DND-41 (cell line): ENCODE measurements at regions not wholly inside any gene's neighbourhood (a gene's known extent, or its start where the extent isn't known, plus 50 kb on each side); places are given as distances from the start of the nearest gene placed in this dataset.

Experiments
- ATAC-seq: fragments of 200-7000 bp; cut with Tn5 transposase; 3 replicates; pipeline ENCODE4 v1.9.1; 2021; ENCODE audit warnings: low read depth; ENCODE audit not compliant: insufficient read depth
- DNase-seq: peaks from one replicate; pipeline ENCODE4 v3.0.0-alpha.2; 2020
- H2AFZ ChIP-seq: 2 replicates; pipeline ENCODE4 v1.6.0; 2012; ENCODE audit warnings: low read depth, low read length
- H3K27ac ChIP-seq: 2 replicates; pipeline ENCODE4 v1.5.1; 2012; ENCODE audit warnings: low read length, inconsistent platforms
- H3K27me3 ChIP-seq: fragments of 200-600 bp; sonication (generic); 2 replicates; pipeline ENCODE4 v1.6.0; 2012; ENCODE audit warnings: low read length, mild to moderate bottlenecking, inconsistent platforms; ENCODE audit not compliant: insufficient read depth, poor library complexity
- H3K36me3 ChIP-seq: 2 replicates; pipeline ENCODE4 v1.5.1; 2012; ENCODE audit warnings: low read length, inconsistent platforms; ENCODE audit not compliant: insufficient read depth
- H3K4me1 ChIP-seq: 2 replicates; pipeline ENCODE4 v1.5.1; 2012; ENCODE audit warnings: mild to moderate bottlenecking, low read length; ENCODE audit not compliant: insufficient read depth
- H3K4me2 ChIP-seq: 2 replicates; pipeline ENCODE4 v1.6.0; 2012; ENCODE audit warnings: mild to moderate bottlenecking, moderate library complexity, low read length, inconsistent platforms; ENCODE audit not compliant: insufficient read depth
- H3K4me3 ChIP-seq, 2 experiments: fragments of 200-600 bp in 1 of 2; shearing (Covaris generic) in 1 of 2; 2 replicates each; pipeline ENCODE4 v1.5.1; 2012 to 2016; ENCODE audit warnings: inconsistent platforms in 2 of 2, low read length in 2 of 2, mild to moderate bottlenecking in 2 of 2, low read depth in 1 of 2, moderate library complexity in 1 of 2
- H3K79me2 ChIP-seq: 2 replicates; pipeline ENCODE4 v1.6.0; 2012; ENCODE audit warnings: low read length, inconsistent platforms; ENCODE audit not compliant: insufficient read depth
- H3K9ac ChIP-seq: 2 replicates; pipeline ENCODE4 v1.6.0; 2012; ENCODE audit warnings: low read depth, mild to moderate bottlenecking, inconsistent platforms, low read length, moderate library complexity
- H3K9me3 ChIP-seq: 2 replicates; pipeline ENCODE4 v1.5.1; 2012; ENCODE audit warnings: low read length, moderate library complexity, mild to moderate bottlenecking, inconsistent platforms; ENCODE audit not compliant: insufficient read depth, severe bottlenecking
- H4K20me1 ChIP-seq: 2 replicates; pipeline ENCODE4 v1.6.0; 2012; ENCODE audit warnings: low read length; ENCODE audit not compliant: insufficient read depth
- CTCF ChIP-seq: IDR thresholded peaks from 2 replicates; pipeline ENCODE4 v1.5.1; 2012; ENCODE audit warnings: borderline replicate concordance, low read length, moderate library complexity, mild to moderate bottlenecking; ENCODE audit not compliant: poor library complexity, severe bottlenecking; ENCODE audit errors: extremely low read depth
- EZH2 ChIP-seq: IDR thresholded peaks from 3 replicates; pipeline ENCODE4 v1.6.1; 2012; ENCODE audit warnings: borderline replicate concordance, low read depth, mild to moderate bottlenecking, moderate library complexity, low read length, inconsistent platforms; ENCODE audit not compliant: severe bottlenecking

GRCh38 chr2:16373341-16373740, 292.3 kb downstream of the CYRIA start:
- Histone ChIP-seq H3K4me2 (no peak overlapping the region), H3K79me2 (no peaks in the 10 kb centered on the region), H4K20me1 (no peaks in the 10 kb centered on the region), H3K4me3 (no peak overlapping the region), H3K4me1 (no peaks in the 10 kb centered on the region), H3K36me3 (no peaks in the 10 kb centered on the region), H3K27me3 (no peaks in the 10 kb centered on the region), H2AFZ (no peak overlapping the region), H3K9ac (no peak overlapping the region), H3K27ac (no peak overlapping the region), H3K9me3 (no peaks in the 10 kb centered on the region)
- DNase-seq: no peak
- no peak for ATAC-seq
- TF ChIP-seq EZH2: no peak
- no peak for TF ChIP-seq CTCF

GRCh38 chr2:16371751-16372150, 293.9 kb downstream of the CYRIA start:
- H3K4me1 ChIP-seq: no peaks in the 10 kb centered on the region
- H3K4me3 ChIP-seq: no peak overlapping the region
- DNase-seq (no peak), ATAC-seq (no peak)
- H3K27ac ChIP-seq: no peak overlapping the region
- TF ChIP-seq CTCF: no peak
- no peak for TF ChIP-seq EZH2
- H3K4me2 ChIP-seq: no peak overlapping the region
- H2AFZ ChIP-seq: no peak overlapping the region
- no peaks in the 10 kb centered on the region for H3K9me3 ChIP-seq
- H3K79me2 ChIP-seq: no peaks in the 10 kb centered on the region
- H4K20me1 ChIP-seq: no peaks in the 10 kb centered on the region
- H3K36me3 ChIP-seq: no peaks in the 10 kb centered on the region
- H3K27me3 ChIP-seq: no peaks in the 10 kb centered on the region
- H3K9ac ChIP-seq: no peak overlapping the region

GRCh38 chr2:16368951-16369350, 296.7 kb downstream of the CYRIA start:
- Histone ChIP-seq H3K4me3 (no peak overlapping the region), H3K9ac (no peak overlapping the region), H3K27ac (no peak overlapping the region), H3K27me3 (no peaks in the 10 kb centered on the region), H4K20me1 (no peaks in the 10 kb centered on the region), H2AFZ (no peak overlapping the region), H3K4me1 (no peaks in the 10 kb centered on the region), H3K79me2 (no peaks in the 10 kb centered on the region), H3K4me2 (no peak overlapping the region), H3K36me3 (no peaks in the 10 kb centered on the region), H3K9me3 (no peaks in the 10 kb centered on the region)
- TF ChIP-seq CTCF: no peak
- no peak for TF ChIP-seq EZH2
- ATAC-seq (no peak), DNase-seq (no peak)

GRCh38 chr2:16368328-16368727, 297.3 kb downstream of the CYRIA start:
- no peak for TF ChIP-seq CTCF
- TF ChIP-seq EZH2: no peak
- Histone ChIP-seq H3K9ac (no peak overlapping the region), H4K20me1 (no peaks in the 10 kb centered on the region), H3K27me3 (no peaks in the 10 kb centered on the region), H3K79me2 (no peaks in the 10 kb centered on the region), H2AFZ (no peak overlapping the region), H3K27ac (no peak overlapping the region), H3K4me3 (no peak overlapping the region), H3K4me1 (no peaks in the 10 kb centered on the region), H3K9me3 (no peaks in the 10 kb centered on the region), H3K4me2 (no peak overlapping the region), H3K36me3 (no peaks in the 10 kb centered on the region)
- DNase-seq (no peak), ATAC-seq (no peak)
